NCI-H226 (cell line): ENCODE measurements at regions not wholly inside any gene's neighbourhood (a gene's known extent, or its start where the extent isn't known, plus 50 kb on each side); places are given as distances from the start of the nearest gene placed in this dataset.

Experiments used
- DNase-seq: peaks from one replicate; pipeline ENCODE4 v3.0.0-alpha.2; 2015

GRCh38 chr14:34035177-34035933 lies 84.5 kb upstream of the EGLN3 start:
- DNase-seq: peak; percentile 87

DNA sequence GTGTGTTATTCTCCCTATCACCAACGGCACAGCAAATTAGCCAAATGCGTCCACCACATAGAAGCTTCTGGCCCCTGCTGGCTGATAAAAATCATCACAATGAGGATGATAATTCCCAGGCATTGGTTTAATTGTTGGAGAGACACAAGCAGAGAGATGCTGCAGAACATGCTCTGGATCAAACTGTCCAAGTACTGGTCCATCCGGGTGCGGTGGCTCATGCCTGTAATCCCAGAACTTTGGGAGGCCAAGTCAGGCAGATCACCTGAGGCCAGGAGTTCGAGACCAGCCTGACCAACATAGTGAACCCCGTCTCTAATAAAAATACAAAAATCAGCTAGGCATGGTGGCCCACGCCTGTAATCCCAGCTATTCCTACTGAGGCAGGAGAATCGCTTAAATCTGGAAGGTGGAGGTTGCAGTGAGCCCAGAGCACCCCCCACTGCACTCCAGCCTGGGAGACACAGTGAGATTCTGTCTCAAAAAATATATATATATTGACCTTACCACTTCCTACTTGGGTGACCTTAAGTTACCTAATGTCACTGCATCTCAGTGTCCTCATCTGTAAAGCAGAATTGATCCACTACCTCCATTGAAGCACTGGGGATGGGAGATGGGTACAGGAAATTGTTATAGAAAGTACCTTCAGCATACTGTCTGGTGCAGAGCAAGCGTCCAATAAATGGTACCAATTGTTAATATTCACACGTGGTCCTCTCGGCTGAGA lies 83.7 kb upstream of the EGLN3 start:
- no peak for DNase-seq

DNA sequence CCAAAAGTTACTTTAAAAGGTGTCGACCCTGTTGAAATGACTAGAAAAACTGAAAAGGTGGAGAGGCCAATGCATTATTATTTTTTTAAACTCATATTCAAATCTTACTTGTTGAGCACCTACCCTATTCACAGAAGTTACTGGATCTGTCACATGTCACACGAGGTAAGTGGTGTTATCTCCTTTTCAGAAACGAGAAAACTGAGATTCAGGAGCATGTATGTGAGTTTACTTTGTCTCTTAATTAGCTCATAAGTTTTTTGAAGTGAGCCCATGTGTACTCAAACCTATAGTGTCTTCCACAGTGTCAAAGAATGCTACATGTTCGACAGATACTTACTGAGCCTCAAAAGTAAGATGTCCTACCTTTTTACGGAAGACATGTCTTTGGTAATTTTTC lies 81.8 kb upstream of the EGLN3 start:
- DNase-seq: no peak

GRCh38 chr14:34030864-34031263 lies 80.0 kb upstream of the EGLN3 start:
- DNase-seq: peak; percentile 7

GRCh38 chr14:34029921-34030334 lies 79.1 kb upstream of the EGLN3 start:
- no peak for DNase-seq

GRCh38 chr14:34027990-34028495 lies 77.2 kb upstream of the EGLN3 start:
- no peak for DNase-seq

- DNase-seq: no peak
These were observed 76.5 kb upstream of the EGLN3 start for GRCh38 chr14:34027130-34027989.

GRCh38 chr14:34025325-34026017 lies 74.6 kb upstream of the EGLN3 start:
- no peak for DNase-seq

DNA sequence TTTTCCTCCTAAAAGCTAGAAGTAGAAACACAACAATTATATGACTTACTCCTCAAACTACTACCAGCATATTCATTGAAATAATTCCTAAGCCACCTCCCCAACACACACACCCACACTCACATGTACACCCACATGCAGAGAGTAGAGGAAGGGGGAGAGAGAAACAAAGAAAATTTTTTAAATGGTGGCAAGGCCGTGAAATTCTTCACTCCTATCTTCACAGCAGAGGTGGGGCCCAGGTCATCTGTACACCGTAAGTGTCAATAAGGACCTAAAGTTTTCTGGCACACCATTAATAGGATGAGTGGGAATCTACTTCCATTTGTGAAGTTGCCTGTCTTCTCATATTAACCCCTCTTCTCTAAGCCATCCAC lies 73.9 kb upstream of the EGLN3 start:
- DNase-seq: no peak

GRCh38 chr14:34023824-34024767 lies 73.2 kb upstream of the EGLN3 start:
- no peak for DNase-seq

- no peak for DNase-seq
These were observed 70.2 kb upstream of the EGLN3 start for GRCh38 chr14:34021096-34021495.

DNA sequence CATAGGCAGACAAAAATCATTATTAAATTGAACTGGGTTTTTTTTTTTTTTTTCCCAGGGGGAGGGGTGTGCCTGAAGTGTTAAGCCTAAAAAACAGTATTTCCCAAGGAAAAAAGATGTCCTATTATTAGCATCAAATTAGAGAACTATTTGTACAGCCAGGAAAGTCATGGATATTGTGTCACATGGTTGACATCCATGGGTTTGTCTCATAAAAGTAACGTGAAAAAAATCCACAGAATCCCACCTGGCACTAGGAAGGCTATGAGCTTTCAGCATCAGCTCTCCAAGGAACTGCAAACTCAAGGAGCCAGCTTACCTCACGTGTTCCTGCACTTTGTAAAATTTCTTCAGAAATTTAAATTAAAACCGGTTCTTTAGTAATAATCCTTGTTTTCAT lies 69.1 kb upstream of the EGLN3 start:
- no peak for DNase-seq

DNA sequence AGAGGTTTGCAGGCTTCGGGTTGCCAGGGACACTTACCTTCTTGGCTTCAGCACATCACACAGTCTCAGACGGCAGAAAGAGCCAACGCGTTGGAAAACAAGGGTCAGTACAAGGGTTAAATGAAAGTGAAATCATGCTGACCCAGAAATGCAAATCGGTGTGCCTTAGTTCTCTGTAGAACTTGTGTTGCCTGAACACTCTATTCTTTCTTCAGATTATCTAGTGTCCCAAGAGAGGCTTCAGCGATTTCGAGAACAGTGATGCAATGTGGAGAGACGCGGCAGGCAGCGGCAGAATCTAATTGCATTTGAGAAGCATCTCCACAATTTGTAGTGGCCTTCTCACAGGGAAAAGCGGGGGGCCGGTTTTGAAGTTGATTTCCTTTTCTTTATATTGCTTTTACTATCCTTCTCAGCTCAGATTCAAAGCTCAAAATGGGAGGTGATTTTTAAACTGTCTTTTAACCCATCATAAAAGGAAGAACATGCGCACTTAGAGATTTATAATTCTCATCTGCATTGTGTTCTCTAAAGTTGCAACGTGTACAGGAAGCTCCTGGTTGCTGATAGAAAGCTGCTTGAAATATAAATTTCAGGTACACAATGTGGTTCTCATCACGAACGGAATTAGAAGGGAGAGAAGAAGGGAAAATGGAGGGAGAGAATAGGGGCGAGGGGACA lies 67.8 kb upstream of the EGLN3 start:
- DNase-seq: no peak

GRCh38 chr14:34018125-34018524 lies 67.3 kb upstream of the EGLN3 start:
- no peak for DNase-seq

DNA sequence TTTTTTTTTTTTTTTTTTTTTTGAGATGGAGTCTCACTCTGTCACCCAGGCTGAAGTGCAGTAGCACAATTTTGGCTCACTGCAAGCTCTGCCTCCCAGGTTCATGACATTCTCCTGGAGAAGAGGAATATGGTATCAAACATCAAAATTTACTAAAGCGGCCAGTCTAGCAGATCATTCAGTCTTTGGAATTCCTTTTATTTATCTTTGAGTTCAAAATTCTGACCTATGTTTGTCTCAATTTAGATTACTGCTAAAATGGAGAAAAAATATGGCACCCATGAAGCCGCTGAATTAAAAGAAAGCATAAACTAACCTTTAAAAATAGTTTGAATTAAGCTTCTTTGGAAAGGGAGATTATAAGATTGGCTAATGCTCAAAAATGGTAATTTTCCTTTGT lies 64.5 kb upstream of the EGLN3 start:
- no peak for DNase-seq

- DNase-seq: no peak
These were observed 64.1 kb upstream of the EGLN3 start for GRCh38 chr14:34014936-34015335.

DNA sequence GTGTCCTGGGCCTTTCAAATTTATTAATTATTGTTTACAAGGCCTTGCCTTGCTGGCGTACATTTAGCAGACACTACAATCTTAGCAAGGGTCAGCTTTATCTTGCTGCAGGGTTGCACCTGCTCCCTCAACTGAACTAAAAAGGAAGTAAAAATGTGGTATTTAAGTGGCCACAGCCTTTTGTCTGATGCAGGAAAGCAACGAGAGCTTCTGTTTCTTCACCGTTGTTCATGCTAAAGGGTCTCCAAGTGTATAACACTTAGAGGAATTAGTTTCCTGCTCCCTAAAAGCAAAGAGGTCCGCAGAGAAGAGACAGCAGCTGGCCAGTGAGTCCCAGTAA lies 62.8 kb upstream of the EGLN3 start:
- no peak for DNase-seq

DNA sequence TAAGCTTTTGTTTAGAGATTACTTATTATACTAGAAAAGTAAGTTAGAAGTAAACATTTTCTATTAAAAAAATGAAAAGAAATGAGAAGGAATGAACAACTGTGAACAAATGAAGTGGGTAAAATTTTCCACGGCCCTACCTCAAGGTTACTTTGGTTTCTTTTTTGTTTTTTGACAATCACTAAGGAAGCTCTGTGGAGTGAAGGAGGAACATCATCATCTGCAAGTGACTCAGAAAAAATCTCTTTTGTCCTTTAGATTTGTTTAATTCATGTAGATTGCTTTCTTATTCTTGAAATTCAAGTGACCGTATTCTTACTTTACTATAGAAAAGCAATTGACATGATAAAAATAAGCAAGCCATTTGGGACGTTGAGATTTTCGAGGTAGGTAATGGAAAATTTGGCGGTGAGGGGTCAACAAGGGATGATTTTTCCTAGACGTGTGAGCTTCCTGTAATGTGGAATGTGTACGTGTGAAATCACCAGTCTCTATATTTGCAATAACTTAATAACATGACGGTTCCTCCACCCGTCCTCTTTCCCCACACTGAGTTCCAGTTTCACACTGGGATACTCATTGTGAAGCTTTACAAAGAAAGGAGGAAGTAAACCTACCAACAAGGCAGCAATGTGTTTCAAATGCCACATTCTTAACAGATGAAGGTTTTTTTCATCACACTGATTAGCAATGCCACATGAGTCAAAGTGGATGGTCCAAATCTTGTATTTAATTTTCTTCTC lies 62.3 kb upstream of the EGLN3 start:
- no peak for DNase-seq

GRCh38 chr14:34012369-34012768 lies 61.5 kb upstream of the EGLN3 start:
- DNase-seq: no peak

DNA sequence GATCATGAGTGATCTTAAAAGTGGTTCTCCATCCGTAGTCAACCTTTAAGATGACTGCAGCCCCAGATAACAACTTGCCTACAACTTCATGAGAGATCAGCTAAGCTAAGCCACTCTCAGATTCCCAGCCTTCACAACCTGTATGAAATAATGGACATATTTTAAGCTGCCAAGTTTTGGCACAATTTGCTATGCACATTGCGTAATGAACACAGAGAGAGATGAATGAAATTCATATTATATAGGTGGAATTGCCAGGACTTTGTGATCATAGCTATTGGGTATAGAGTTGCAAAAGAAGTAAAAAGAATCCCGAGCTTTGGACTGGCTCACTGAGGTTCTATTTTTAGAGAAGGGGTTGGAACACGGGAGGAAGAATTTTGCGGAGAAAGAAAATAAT lies 59.1 kb upstream of the EGLN3 start:
- DNase-seq: no peak
